Non-pigmented ciliary epithelial cell (primary cell): ENCODE measurements at regions not wholly inside any gene's neighbourhood (a gene's known extent, or its start where the extent isn't known, plus 50 kb on each side); places are given as distances from the start of the nearest gene placed in this dataset.

ENCODE experiments used
- DNase-seq: peaks from one replicate; pipeline ENCODE4 v3.0.0-alpha.2; 2010; ENCODE audit warnings: low read depth

GRCh38 chr13:31081316-31081715 is 80.4 kb downstream of the HSPH1 start:
- DNase-seq = no peak

GRCh38 chr13:31074756-31075155 is 86.9 kb downstream of the HSPH1 start:
- DNase-seq = no peak

- no peak for DNase-seq
Measured at GRCh38 chr13:31073859-31074718, 87.6 kb downstream of the HSPH1 start.

GRCh38 chr13:31072041-31072440 is 89.7 kb downstream of the HSPH1 start:
- no peak for DNase-seq

- DNase-seq = no peak
Measured at GRCh38 chr13:31069808-31070534, 91.7 kb downstream of the HSPH1 start.

- DNase-seq = no peak
Measured at GRCh38 chr13:31068119-31068423, 93.6 kb downstream of the HSPH1 start.

GRCh38 chr13:31067416-31068118 is 94.1 kb downstream of the HSPH1 start:
- DNase-seq = no peak

- no peak for DNase-seq
Measured at GRCh38 chr13:31064636-31065035, 97.1 kb downstream of the HSPH1 start.

- no peak for DNase-seq
Measured at GRCh38 chr13:31063772-31064171, 97.9 kb downstream of the HSPH1 start.

- DNase-seq = no peak
Measured at GRCh38 chr13:31060655-31061054, 101.0 kb downstream of the HSPH1 start.

- DNase-seq = no peak
Measured at GRCh38 chr13:31060220-31060619, 101.5 kb downstream of the HSPH1 start.

GRCh38 chr13:31057403-31058033 is 104.2 kb downstream of the HSPH1 start:
- DNase-seq = no peak

- DNase-seq = no peak
Measured at GRCh38 chr13:31056644-31057271, 104.9 kb downstream of the HSPH1 start.

- no peak for DNase-seq
Measured at GRCh38 chr13:31055589-31055988, 106.1 kb downstream of the HSPH1 start.

- no peak for DNase-seq
Measured at GRCh38 chr13:31054632-31055031, 107.1 kb downstream of the HSPH1 start.

GRCh38 chr13:31053896-31054295 is 107.8 kb downstream of the HSPH1 start:
- no peak for DNase-seq

- no peak for DNase-seq
Measured at GRCh38 chr13:31053091-31053490, 108.6 kb downstream of the HSPH1 start.

GRCh38 chr13:31052478-31052877 is 109.2 kb downstream of the HSPH1 start:
- no peak for DNase-seq

GRCh38 chr13:31051999-31052398 is 109.7 kb downstream of the HSPH1 start:
- no peak for DNase-seq

GRCh38 chr13:31050486-31051400 is 111.0 kb downstream of the HSPH1 start:
- no peak for DNase-seq

GRCh38 chr13:31049833-31050232 is 111.9 kb downstream of the HSPH1 start:
- DNase-seq = no peak
